Aorta (tissue), 5 donors: ENCODE measurements at regions not wholly inside any gene's neighbourhood (a gene's known extent, or its start where the extent isn't known, plus 50 kb on each side); places are given as distances from the start of the nearest gene placed in this dataset.

Source experiments
- ATAC-seq: fragments of 200-7000 bp; cut with Tn5 transposase; one replicate; pipeline ENCODE4 v1.9.1; 2022; ENCODE audit warnings: moderate library complexity; ENCODE audit not compliant: low FRiP score
- DNase-seq, 2 donors: peaks; one replicate each; pipeline ENCODE4 v3.0.0-alpha.2; 2020
- H3K27ac ChIP-seq, 2 donors: one replicate each; pipeline ENCODE4 v1.5.1; 2013; ENCODE audit warnings: low read length in 2 of 2, mild to moderate bottlenecking in 2 of 2, moderate library complexity in 2 of 2, control low read depth in 1 of 2, inconsistent platforms in 1 of 2, low read depth in 1 of 2
- H3K27me3 ChIP-seq, 2 donors: one replicate each; pipeline ENCODE4 v1.6.1; 2013; ENCODE audit warnings: control low read depth in 1 of 2, low read length in 1 of 2, mild to moderate bottlenecking in 1 of 2, moderate library complexity in 1 of 2; ENCODE audit not compliant: insufficient read depth in 2 of 2, control insufficient read depth in 1 of 2
- H3K36me3 ChIP-seq, 2 donors: one replicate each; pipeline ENCODE4 v1.6.1; 2013; ENCODE audit warnings: control low read depth in 1 of 2, low read length in 1 of 2, mild to moderate bottlenecking in 1 of 2; ENCODE audit not compliant: insufficient read depth in 2 of 2, control insufficient read depth in 1 of 2
- H3K4me1 ChIP-seq, 2 donors: one replicate each; pipeline ENCODE4 v1.6.1; 2013; ENCODE audit warnings: low read length in 2 of 2, control low read depth in 1 of 2, mild to moderate bottlenecking in 1 of 2, moderate library complexity in 1 of 2; ENCODE audit not compliant: insufficient read depth in 2 of 2, control insufficient read depth in 1 of 2
- H3K4me3 ChIP-seq, 2 donors: one replicate each; pipeline ENCODE4 v1.5.1; 2013; ENCODE audit warnings: low read length in 2 of 2, control low read depth in 1 of 2, mild to moderate bottlenecking in 1 of 2
- H3K9me3 ChIP-seq: one replicate; pipeline ENCODE4 v1.6.1; 2013; ENCODE audit warnings: mild to moderate bottlenecking, low read length; ENCODE audit not compliant: control insufficient read depth
- WGBS, 2 donors: extraction: QIAGEN DNeasy Blood & Tissue Kit; methylation state at CpG; one replicate each; pipeline ENCODE4 v1.1.7; 2013; 5-methylcytosine and 5-hydroxymethylcytosine counted together
- intact Hi-C, 2 donors: fragments of 100-400 bp; cut with DNase I; formaldehyde crosslinking; loops; one replicate each; pipeline versions ENCODE4 v1.14.2 to v1.15.0; 2022
- donor health status: healthy with polysubstance abuse.
- donor health status: Bipolar disorder and iron deficiency.
- donor health status: DM: no; HTN: no; CAD: no.
- donor health status: DM: no; HTN: no; CAD: no.
- donor health status: DM: yes; HTN: yes; CAD: no.

DNA sequence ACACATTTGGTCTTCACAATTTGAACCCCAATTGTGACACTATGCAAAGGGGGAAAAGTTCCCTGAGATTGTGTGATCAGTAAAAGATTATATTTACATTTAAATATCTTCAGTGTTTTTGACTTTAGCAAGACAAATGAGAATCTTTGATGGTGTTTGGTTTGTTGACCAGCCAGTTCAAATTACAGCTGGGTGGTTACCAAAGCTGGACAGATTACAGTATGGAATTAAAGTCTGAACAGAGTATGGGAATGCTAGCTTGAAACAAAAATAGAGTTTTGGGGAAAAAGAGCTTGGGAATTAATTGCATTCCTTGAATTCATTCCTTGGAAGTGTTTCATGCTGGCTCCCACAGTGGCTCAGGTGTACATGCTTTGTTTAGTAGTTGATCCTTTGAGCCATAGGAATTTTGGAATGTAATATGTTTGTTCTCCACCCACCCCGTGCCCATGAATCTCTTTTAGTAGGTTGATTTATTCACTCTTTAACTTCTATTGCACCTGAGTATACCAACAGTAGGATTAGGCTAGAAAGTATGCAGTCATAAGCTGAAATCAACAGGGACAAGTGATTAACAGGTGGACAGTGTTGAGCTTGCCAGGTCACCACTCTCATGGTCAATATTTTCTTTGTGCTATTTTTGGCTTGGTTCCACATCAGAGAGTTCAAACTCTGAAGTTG is 81.1 kb upstream of the HELT start:
- WGBS, 2 donors: 13% methylated on average over 1 of the region's 1 CpG

GRCh38 chr4:184937745-184938144 is 80.5 kb upstream of the HELT start:
- no peaks in the 10 kb centered on the region for H3K27me3 ChIP-seq
- H3K4me3 ChIP-seq: no peak overlapping the region
- no peaks in the 10 kb centered on the region for H3K4me1 ChIP-seq
- H3K9me3 ChIP-seq: no peaks in the 10 kb centered on the region
- no peaks in the 10 kb centered on the region for H3K36me3 ChIP-seq
- WGBS, 2 donors: 11 to 18% methylated on average over 10 of the region's 10 CpGs
- intact Hi-C loops: no loop called here
- DNase-seq (no peak), ATAC-seq (no peak)
- H3K27ac ChIP-seq: no peak overlapping the region

More for the DNA sequence above, 81.1 kb upstream of the HELT start:
- H3K9me3 ChIP-seq: no peaks in the 10 kb centered on the region
- no peaks in the 10 kb centered on the region for H3K36me3 ChIP-seq
- intact Hi-C loops: no loop called here
- no peaks in the 10 kb centered on the region for H3K4me1 ChIP-seq
- no peaks in the 10 kb centered on the region for H3K27me3 ChIP-seq
- no peak overlapping the region for H3K4me3 ChIP-seq
- DNase-seq: no peak
- no peak overlapping the region for H3K27ac ChIP-seq
- ATAC-seq: no peak

DNA sequence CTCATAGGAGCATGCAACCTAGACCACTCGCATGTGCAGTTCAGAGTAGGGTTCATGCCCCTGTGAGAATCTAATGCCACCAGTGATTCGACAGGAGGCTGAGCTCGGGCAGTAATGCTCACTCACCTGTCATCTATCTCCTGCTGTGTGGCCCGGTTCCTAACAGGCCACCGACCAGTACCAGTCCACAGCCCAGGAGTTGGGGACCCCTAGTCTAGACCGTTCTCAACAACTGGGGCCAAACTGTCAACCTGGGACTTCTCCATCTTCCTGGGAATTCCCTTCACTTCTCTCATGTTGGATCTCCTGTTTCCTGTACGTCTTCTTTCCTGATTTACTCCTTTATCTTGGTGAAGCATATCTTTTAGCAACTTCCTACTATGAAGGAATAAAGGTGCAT is 79.4 kb upstream of the HELT start:
- no peak for DNase-seq
- Histone ChIP-seq H3K36me3 (no peaks in the 10 kb centered on the region), H3K9me3 (no peaks in the 10 kb centered on the region), H3K27ac (no peak overlapping the region), H3K27me3 (no peaks in the 10 kb centered on the region), H3K4me3 (no peak overlapping the region), H3K4me1 (no peaks in the 10 kb centered on the region)
- no peak for ATAC-seq
- WGBS, 2 donors: 97 to 98% methylated on average over 7 of the region's 7 CpGs
- intact Hi-C loops: no loop called here

- no peak for ATAC-seq
- Histone ChIP-seq H3K36me3 (no peaks in the 10 kb centered on the region), H3K4me1 (no peaks in the 10 kb centered on the region), H3K27ac (no peak overlapping the region), H3K9me3 (no peaks in the 10 kb centered on the region), H3K27me3 (no peaks in the 10 kb centered on the region), H3K4me3 (no peak overlapping the region)
- intact Hi-C loops: no loop called here
- WGBS, 2 donors: 1 to 6% methylated on average over 2 of the region's 2 CpGs
- no peak for DNase-seq
Measured at GRCh38 chr4:184939978-184940377, 78.3 kb upstream of the HELT start.

DNA sequence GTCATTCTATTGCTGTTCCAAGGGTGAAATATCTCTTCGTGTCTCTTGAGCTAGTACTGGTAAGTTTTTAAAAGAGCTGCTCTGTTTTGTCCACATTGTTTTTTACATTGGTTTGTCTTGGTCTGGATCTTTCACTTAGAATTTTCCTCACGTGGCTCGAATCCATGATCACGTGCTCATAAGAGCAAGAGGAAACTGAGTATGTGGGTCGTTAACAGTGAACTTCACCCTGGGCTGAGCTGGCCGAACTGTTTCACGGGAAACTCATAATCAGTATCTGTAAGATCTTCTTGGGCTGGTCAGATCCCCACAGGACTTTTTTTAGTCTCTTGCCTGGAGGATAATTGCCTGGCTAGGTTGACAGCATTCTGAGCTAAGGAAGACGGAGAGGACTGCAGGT is 77.8 kb upstream of the HELT start:
- 85% methylated on average over 8 of the region's 8 CpGs for WGBS, 2 donors
- H3K27ac ChIP-seq: no peak overlapping the region
- H3K36me3 ChIP-seq: no peaks in the 10 kb centered on the region
- DNase-seq: no peak
- no peaks in the 10 kb centered on the region for H3K27me3 ChIP-seq
- H3K4me1 ChIP-seq: no peaks in the 10 kb centered on the region
- no peak overlapping the region for H3K4me3 ChIP-seq
- intact Hi-C loops: no loop called here
- ATAC-seq: no peak
- no peaks in the 10 kb centered on the region for H3K9me3 ChIP-seq

DNA sequence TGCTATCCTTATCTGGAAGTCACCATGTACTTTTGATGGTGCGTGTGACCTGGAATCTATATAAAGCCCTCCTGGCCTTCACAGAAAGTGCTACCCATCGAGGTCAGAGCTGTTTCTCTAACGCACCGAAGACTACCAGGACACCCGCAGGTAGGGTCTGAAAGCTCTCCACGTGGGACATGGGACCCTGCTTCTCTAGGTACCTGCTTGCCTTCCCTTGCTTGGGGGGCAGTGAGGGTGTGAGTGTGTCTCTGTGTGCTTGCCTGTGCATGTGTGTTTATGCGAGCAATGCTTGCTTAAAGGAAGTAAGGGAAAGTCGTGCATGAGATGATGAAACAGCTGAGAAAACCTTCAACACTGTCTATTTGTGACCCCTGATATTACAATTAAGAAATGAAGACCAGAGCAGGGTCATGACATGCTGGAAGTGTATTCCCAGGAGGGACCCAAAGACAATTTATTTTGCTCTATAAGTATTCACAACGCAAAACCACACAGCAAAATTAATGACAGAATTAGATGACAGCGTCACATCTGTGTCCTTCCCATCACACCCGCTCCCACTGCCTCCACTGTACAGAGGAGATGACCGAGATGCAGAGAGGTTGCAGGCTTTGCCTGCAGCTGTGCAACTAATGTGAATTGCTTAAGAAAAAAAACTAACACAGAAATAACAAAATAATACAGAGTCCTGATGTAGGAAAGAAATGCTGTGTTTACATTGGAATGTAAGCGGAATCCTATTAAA is 76.4 kb upstream of the HELT start:
- no peak for ATAC-seq
- Histone ChIP-seq H3K4me1 (no peaks in the 10 kb centered on the region), H3K36me3 (no peaks in the 10 kb centered on the region), H3K4me3 (no peak overlapping the region), H3K9me3 (no peaks in the 10 kb centered on the region), H3K27me3 (no peaks in the 10 kb centered on the region), H3K27ac (no peak overlapping the region)
- DNase-seq: no peak
- intact Hi-C loops: no loop called here
- 69 to 73% methylated on average over 13 of the region's 13 CpGs for WGBS, 2 donors

- H3K36me3 ChIP-seq: no peaks in the 10 kb centered on the region
- intact Hi-C loops: no loop called here
- no peaks in the 10 kb centered on the region for H3K27me3 ChIP-seq
- 88 to 89% methylated on average over 13 of the region's 13 CpGs for WGBS, 2 donors
- H3K4me1 ChIP-seq: no peaks in the 10 kb centered on the region
- ATAC-seq (no peak), DNase-seq (no peak)
- no peak overlapping the region for H3K4me3 ChIP-seq
- H3K27ac ChIP-seq: no peak overlapping the region
- no peaks in the 10 kb centered on the region for H3K9me3 ChIP-seq
Measured at GRCh38 chr4:184942444-184943425, 75.6 kb upstream of the HELT start.

GRCh38 chr4:184949020-184949419 is 69.3 kb upstream of the HELT start:
- Histone ChIP-seq H3K27me3 (no peaks in the 10 kb centered on the region), H3K27ac (no peak overlapping the region), H3K4me3 (no peak overlapping the region), H3K9me3 (no peaks in the 10 kb centered on the region), H3K36me3 (no peaks in the 10 kb centered on the region), H3K4me1 (no peaks in the 10 kb centered on the region)
- DNase-seq: no peak
- ATAC-seq: no peak
- intact Hi-C loops: no loop called here
- 81 to 88% methylated on average over 3 of the region's 3 CpGs for WGBS, 2 donors
